ENCODE measurements at regions not wholly inside any gene's neighbourhood (a gene's known extent, or its start where the extent isn't known, plus 50 kb on each side); places are given as distances from the start of the nearest gene placed in this dataset.
A peak's percentile ranks its signal among the peaks of the same experiment; 100 is the strongest.

DNA sequence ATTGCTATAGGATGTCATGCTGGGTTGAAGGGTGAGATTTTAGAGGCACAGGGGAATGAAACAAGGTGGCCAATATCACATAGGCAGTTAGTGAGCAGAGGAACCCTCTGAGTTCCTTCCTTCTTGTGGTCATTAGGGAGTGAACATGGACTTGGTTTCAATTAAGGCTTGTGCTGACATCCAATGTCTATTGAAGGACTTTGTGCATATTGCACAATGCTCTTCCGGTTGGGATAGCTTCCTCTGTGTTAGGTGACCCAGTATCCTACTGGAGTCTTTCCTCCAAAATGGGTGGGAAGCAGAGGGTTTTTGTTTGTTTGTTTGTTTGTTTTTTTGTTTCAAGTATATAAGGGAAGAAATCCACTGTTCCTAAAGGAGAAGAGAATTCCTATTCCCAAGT, 98.5 kb downstream of the HDGFL1 start:
- no peak for DNase-seq (ENCODE audit: extremely low read depth in 1 of 11, low read depth in 9 of 11, low spot score in 4 of 11)

DNA sequence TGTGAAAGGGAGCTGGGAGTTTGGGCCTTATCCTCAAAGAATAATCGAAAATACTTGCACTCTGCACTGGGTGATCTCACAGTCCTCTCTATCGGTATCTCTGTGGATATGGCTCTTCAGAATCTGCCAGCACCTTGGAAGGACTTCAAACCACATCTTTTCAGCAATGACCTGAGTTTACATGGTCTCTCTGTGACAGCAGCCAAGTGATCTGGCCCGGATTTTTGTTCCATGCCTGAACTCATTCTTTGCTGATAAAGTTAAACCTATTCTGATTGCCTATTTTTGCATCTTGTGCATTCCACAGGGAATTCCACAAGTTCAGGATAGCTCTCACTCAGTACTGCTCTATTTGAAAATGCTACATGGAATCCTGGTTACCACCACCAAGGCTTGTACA, 98.9 kb downstream of the HDGFL1 start:
- no peak for DNase-seq (ENCODE audit: extremely low read depth in 1 of 11, low read depth in 9 of 11, low spot score in 4 of 11)

DNA sequence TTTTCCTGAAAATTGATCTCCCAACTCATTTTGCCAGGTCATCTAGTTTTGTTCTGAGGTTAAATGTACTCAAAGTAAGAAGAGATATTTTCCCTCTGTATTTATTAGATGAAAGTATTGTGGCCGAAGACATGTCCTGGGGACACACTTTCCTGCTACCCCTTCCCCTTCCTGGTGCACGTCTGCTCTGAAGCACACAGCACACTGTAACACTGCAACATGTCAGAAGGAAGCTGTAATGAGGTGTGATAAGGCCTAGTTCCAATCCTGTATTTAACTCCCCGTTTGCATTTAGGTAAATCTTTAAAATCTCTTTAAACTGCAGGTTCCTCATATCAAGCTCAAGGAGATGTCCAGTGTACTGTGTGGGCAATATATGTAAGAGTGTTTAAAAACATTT, 99.4 kb downstream of the HDGFL1 start:
- no peak for DNase-seq (ENCODE audit: extremely low read depth in 1 of 11, low read depth in 9 of 11, low spot score in 4 of 11)

DNA sequence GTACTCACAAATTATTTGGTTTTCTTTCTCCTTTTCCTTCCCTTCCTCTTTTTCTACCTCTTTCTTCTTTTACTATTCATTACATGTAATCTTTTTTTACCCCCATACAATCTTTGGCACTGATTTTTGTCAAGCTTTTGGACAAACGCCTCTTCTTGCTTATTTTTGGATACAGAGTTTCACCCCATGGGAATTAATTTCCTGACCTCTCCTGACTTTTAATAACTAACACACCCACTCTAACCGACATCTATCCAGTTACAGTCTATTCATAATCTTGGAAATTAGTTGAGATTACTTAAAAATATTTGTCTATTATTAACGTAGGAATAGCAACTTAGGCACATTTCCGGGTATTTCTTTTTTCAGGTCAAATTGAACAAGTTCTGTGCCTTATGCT, 101.2 kb downstream of the HDGFL1 start:
- no peak for DNase-seq (ENCODE audit: extremely low read depth in 1 of 11, low read depth in 9 of 11, low spot score in 4 of 11)

DNA sequence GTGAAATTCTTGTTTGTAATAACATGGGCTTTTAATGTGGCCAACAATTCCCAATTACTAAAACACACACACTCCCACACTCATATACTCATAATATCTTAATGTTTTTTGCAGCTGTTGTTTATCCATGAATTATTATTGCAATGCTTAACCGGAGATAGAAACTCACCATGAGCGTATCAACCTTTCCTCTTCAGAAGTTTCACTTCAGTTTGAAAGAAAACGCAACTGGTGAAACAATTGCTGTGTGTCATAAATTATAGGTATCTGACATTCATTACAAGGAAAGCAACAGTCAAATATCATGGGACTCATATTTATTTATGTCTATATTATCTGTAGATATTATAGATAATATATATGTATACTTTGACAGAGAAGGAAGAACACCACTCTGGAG, 104.1 kb downstream of the HDGFL1 start:
- DNase-seq (ENCODE audit: extremely low read depth in 1 of 11, low read depth in 9 of 11, low spot score in 4 of 11) = no peak

DNA sequence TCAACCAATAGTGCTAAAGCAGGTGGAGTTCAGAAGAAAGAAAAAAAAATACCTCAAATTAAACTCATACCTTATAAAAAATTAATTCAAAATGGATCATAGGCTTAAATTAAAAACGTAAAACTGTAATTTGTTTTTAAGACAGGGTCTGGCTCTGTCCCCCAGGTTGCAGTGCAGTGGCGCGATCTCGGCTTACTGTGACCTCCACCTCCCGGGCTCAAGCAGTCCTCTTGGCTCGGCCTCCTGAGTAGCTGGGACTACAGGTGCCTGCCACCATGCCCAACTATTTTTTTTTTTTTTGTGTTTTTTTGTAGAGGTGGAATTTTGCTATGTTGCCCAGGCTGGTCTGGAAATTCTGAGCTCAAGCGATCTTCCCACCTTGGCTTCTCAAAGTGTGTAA, 111.6 kb downstream of the HDGFL1 start:
- DNase-seq (ENCODE audit: extremely low read depth in 1 of 11, low read depth in 9 of 11, low spot score in 4 of 11) = no peak

DNA sequence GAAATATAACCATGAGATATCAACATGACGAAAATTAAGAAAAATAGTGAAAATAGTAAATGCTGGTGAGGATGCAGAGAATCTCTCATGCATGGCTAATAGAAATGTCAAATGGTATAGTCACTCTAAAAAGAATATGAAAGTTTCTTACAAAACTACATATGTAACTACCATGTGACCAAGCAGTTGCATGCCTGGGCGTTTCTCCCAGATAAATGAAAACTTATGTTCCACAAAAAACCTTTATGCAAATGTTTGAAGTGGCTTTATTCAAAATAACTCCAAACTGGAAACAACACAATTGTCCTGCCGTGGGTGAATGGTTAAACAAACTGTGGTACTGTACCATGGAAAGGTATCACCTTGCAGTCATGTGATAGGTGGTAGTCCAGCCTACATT, 112.4 kb downstream of the HDGFL1 start:
- no peak for DNase-seq (ENCODE audit: extremely low read depth in 1 of 11, low read depth in 9 of 11, low spot score in 4 of 11)

DNA sequence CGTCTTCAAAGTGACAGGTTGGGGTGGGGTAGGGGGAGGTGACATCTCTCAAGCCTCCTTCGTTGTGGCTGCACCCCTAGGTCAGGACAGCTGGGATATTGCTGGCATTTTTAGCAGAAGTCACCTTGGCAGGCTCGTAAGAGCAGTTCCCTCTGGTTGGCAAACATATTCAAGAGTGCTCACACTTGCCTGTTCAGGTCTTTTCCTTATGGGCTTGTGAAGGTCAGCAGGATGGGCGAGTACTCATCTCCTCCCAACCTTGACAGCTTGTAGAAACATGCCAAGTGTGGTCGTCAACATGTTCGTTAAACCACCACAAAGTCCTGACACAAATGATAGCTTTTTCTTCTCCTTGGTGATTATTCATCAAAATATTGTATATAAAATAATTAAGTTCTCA, 113.6 kb downstream of the HDGFL1 start:
- no peak for DNase-seq (ENCODE audit: extremely low read depth in 1 of 11, low read depth in 9 of 11, low spot score in 4 of 11)

DNA sequence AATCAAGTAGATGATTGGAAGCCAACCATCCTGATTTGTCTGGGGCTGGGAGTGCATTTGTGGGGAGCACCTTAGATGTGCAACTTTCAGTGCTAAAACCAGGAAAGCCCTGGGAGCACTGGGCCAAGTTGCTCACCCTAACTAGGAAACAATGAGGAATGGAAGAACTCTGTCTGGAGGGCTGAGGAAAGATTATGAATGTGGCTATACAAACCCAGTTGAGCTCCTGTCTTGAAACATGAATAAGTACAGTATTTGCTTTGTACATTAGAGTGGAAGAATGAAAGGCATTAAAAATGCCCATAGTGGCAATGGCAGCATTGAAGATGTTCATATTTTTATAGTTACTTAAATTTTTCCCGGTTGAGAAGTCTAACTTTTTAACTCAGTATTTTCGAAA, 121.1 kb downstream of the HDGFL1 start:
- no peak for DNase-seq (ENCODE audit: extremely low read depth in 1 of 11, low read depth in 9 of 11, low spot score in 4 of 11)

DNA sequence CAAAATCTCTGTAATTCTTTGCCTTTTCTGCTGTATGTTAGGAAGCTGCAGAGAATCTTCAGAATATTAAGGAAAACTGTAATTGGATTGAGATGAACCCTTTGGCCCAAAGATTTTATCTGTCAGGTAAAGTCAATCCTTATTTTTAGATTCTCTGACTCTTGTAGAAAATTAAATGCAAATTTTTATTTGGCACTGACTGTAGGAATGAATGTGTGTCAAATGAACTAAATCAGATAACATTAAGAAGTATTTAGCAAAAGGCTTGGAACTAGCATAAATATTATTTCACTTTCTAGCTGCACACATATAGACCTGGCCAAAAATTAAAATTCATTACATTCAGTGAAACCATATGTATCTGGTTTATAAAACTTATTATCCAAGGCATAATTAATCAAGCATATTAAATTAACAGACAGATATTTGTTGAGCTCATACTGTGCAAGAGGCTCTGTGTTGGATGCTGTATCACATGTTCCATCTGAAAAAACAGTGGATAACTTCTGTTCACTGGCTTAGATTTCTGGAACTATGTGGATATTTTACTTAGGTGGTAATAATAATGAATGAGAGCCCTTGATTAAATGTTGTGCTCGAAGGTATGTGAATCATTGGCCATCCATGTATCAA, 124.8 kb downstream of the HDGFL1 start:
- DNase-seq (ENCODE audit: extremely low read depth in 1 of 11, low read depth in 9 of 11, low spot score in 4 of 11) = no peak

DNA sequence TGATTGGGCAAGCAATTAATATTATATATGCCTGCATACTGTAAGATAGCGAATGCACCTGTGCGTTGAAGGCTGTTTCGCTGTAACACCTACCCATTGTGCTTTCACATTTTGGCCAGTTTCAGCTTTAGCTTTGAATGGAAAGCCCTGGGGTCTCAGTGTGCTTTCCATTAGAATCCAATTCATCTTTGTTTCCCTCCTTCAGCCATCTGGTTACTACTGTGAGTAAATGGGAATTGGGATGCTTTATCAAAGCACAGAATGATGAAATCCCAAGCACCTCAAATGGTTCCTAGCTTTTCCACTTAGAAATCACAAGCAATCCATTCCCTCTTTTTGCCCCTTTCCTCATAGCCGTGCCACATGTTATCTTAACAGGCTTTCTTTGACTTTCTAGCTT, 127.1 kb downstream of the HDGFL1 start:
- DNase-seq (ENCODE audit: extremely low read depth in 1 of 11, low read depth in 9 of 11, low spot score in 4 of 11) = no peak

DNA sequence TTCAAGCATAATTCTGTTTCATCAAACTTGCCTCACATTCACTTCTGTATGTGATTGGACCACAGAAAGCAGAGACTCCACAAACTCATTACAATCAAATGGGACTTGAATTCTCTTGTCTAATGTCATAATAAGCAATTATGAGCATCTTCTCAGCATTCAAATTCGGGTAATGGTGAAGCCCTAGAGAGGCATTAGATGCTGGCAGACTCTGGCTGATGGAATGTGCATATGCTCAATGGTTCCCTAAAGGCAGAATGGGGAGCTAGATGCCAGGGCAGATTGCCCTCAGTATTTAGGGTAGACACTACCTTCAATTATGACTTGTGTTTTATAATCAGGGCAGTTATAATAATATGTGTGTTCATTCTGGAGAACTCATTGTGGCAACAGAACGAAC, 127.9 kb downstream of the HDGFL1 start:
- DNase-seq (ENCODE audit: extremely low read depth in 1 of 11, low read depth in 9 of 11, low spot score in 4 of 11) = no peak

DNA sequence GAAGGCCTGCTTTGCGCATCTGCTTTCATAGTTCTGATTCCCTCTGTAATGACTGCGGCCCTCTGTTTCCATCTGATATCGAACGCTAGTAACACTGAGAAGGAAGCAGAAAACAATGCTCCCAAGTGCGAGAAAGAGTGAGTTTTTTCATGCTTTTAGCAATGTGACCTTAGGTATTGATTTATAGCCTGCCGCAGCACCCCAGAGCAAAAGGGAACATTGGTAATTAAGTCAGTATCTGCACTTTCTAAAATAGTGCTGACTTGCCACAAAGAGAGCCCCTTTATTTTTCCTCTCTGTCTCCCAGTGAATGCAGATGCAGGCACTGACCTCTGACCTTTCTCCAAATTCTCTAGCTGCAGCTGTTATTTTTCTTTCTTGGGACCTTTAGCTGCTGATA, 129.8 kb downstream of the HDGFL1 start:
- no peak for DNase-seq (ENCODE audit: extremely low read depth in 1 of 11, low read depth in 9 of 11, low spot score in 4 of 11)

DNA sequence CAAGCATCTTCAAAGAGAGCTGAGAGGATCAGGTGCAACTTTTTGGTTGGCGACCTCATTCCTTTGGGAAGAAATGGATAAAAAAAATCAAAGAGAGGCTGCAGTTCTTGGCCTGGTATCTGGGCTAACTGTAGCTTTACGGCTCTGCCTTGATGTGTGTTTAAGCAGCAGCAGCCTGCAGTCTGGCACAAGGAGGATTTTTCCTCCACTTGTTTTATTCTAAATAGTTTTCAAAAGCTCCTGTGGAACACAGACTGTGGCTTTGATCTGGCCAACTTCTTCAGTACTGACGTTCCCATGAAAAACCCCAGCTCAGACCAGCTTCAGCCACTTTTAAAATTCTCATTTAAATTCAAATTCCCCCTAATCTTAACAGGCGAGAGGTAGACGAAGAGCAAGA, 137.3 kb downstream of the HDGFL1 start:
- no peak for DNase-seq (ENCODE audit: extremely low read depth in 1 of 11, low read depth in 9 of 11, low spot score in 4 of 11)

DNA sequence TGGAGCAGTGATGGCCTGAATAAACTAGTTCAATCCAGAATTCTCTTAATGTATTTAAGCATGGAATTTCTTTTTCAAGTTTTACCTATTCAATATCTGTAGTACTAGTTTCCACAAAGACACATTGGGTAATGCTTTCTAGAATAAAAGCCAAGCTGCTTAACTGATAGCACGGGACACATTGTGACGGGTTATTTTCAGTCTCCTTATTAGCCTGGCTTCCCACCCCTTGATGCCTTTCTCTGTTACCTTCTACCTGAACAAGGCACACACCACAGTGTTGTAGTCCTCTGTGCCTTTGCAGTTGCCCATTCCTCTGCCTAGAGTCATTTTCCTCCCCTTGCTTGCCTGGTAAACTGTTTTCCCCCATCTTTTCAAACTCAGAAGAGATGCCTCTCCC, 139.1 kb downstream of the HDGFL1 start:
- DNase-seq (ENCODE audit: extremely low read depth in 1 of 11, low read depth in 9 of 11, low spot score in 4 of 11) = no peak

DNA sequence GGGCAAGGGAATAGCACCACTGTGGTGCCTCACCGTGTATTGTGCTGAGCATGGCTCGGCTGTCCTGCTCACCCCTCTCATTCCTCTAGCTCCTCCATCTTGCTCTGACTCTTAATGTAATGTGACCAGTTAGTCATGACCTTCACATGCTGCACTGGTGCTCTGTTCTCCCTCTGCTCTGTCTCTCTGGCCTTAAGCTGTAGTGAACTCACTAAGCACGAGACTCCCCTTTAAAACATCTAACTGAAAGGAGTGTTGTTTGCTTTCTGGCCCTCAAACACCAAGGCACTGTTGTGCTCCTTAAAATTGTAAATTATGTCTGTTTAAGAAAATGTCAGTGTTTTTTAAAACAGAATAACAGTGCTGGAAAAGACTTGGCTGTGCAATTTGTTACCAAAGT, 140.4 kb downstream of the HDGFL1 start:
- no peak for DNase-seq (ENCODE audit: extremely low read depth in 1 of 11, low read depth in 9 of 11, low spot score in 4 of 11)

DNA sequence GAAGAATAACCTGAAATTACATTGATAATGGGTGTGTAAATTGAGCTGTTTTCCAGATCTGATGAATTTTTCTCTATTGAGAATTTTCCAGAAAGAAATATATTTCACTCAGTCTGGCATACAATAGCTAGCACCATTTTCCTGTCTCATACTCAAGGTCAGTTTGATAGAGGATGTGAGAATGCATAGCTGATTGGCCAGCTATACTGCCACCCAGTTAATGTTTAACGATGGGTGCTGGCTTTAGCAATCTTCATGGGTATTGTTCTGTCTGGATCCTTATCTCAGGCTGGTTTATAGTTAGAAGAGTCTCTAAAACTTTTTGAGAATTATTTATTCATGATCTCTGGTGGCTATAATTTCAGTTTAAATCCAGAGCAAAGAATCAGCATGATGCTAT, 147.4 kb downstream of the HDGFL1 start:
- no peak for DNase-seq (ENCODE audit: extremely low read depth in 1 of 11, low read depth in 9 of 11, low spot score in 4 of 11)

DNA sequence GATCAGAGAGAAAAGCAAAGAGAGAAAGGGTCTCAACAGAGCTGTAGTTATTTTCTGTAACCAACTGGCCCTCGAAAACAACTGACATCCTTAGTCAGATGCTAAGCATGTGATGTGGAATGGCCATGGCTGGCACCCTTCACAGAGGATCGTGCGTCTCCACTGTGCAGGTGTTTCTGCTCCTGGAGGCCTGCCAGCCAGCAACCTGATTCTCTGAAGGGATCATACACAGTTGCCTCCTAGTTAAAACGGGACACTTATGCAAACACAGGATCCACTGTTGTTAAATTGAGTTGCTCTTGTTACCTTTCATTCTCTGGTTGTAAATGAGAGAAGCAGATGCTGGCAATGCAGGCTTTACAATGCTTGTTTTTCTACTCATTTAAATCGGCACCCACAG, 148.5 kb downstream of the HDGFL1 start:
- DNase-seq (ENCODE audit: extremely low read depth in 1 of 11, low read depth in 9 of 11, low spot score in 4 of 11) = peak in 2 of 11 donors; percentile 39 to 51

DNA sequence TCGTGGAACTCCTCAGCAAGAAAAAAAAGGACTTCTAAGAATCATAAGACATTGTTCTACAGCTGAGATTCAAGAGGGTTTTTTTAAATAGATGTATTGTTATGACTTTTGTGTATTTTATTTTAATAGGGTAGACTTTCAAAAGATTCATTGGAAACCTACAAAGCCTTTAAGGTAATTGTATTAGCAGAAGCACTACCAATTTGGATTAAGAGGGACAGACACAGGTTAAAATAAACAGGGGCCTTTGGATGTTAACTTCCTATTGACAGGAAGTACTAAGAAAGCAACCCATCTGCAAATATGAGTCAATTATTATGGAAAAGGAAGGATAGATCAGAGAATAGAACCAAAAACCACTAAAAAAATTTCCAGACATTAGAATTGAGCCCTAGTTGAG, 153.5 kb downstream of the HDGFL1 start:
- no peak for DNase-seq (ENCODE audit: extremely low read depth in 1 of 11, low read depth in 9 of 11, low spot score in 4 of 11)

DNA sequence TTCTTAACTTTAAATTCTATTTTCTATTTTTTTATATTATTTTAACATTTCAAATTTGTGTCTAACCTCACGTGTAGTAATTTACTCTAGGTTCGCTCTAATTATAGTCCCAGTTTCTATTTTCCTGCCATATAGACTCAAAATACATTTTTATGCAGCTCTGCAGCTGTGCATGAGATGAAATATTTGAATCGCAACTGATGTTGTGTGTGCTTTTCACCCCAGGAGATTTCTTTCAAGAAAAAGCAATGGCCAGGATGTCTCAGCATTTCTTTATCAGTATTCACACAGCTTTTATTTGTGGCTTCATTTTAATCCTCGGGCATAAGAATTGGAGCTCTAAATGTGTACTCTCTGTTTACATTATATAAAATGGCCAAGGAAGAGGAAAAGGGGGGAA, 157.6 kb downstream of the HDGFL1 start:
- no peak for DNase-seq (ENCODE audit: extremely low read depth in 1 of 11, low read depth in 9 of 11, low spot score in 4 of 11)

DNA sequence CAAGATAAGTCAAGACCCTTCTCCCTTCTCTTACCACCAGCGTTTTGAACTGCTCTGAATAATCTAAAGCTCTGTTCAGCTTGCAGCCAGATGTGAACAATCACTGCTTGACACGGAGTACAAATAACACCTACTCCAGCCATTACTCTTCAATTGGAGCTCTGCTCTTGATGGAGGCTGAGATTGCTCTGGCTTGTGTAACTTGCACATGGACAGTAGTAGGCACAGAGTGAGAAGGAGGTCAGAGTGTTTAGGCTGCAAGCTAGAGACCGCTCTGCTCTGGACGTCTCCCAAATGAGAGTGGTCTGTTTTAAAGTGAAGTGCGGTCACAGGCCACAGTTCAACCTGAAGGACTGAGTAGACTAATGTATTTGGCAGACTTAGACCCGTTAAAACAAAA, 158.3 kb downstream of the HDGFL1 start:
- DNase-seq (ENCODE audit: extremely low read depth in 1 of 11, low read depth in 9 of 11, low spot score in 4 of 11) = peak in 6 of 11 donors; percentile 39 to 72 (median 57)
